HG03520 (cell line): ENCODE measurements at regions not wholly inside any gene's neighbourhood (a gene's known extent, or its start where the extent isn't known, plus 50 kb on each side); places are given as distances from the start of the nearest gene placed in this dataset.

Source experiments
- ATAC-seq: cut with Tn5 transposase; IDR thresholded peaks from one replicate; pipeline ENCODE4 v1.9.1; 2021; ENCODE audit warnings: mild to moderate bottlenecking, moderate library complexity; ENCODE audit not compliant: unreplicated experiment

- no peak for ATAC-seq
Observed at GRCh38 chr1:165075725-165076370, 280.7 kb downstream of the LMX1A start.

GRCh38 chr1:165073185-165074007 is 283.1 kb downstream of the LMX1A start:
- ATAC-seq, result peak; percentile 69

GRCh38 chr1:165070675-165071074 is 285.8 kb downstream of the LMX1A start:
- ATAC-seq, result no peak

- ATAC-seq, result no peak
Observed at GRCh38 chr1:165069829-165070228, 286.7 kb downstream of the LMX1A start.

- no peak for ATAC-seq
Observed at GRCh38 chr1:165068741-165069140, 287.8 kb downstream of the LMX1A start.

- ATAC-seq, result no peak
Observed at GRCh38 chr1:165067829-165068228, 288.7 kb downstream of the LMX1A start.

- no peak for ATAC-seq
Observed at GRCh38 chr1:165063181-165063965, 293.1 kb downstream of the LMX1A start.

GRCh38 chr1:165062346-165062745 is 294.2 kb downstream of the LMX1A start:
- ATAC-seq, result no peak

GRCh38 chr1:165060285-165060793 is 296.2 kb downstream of the LMX1A start:
- no peak for ATAC-seq

GRCh38 chr1:165057956-165058355 is 298.6 kb downstream of the LMX1A start:
- no peak for ATAC-seq

GRCh38 chr1:165056914-165057313 is 299.6 kb downstream of the LMX1A start:
- ATAC-seq, result no peak

GRCh38 chr1:165055581-165055980 is 300.9 kb downstream of the LMX1A start:
- no peak for ATAC-seq

- no peak for ATAC-seq
Observed at GRCh38 chr1:165054627-165055026, 301.9 kb downstream of the LMX1A start.

- ATAC-seq, result no peak
Observed at GRCh38 chr1:165053351-165053750, 303.2 kb downstream of the LMX1A start.

- no peak for ATAC-seq
Observed at GRCh38 chr1:165052936-165053335, 303.6 kb downstream of the LMX1A start.

- no peak for ATAC-seq
Observed at GRCh38 chr1:165052431-165052830, 304.1 kb downstream of the LMX1A start.

- ATAC-seq, result no peak
Observed at GRCh38 chr1:165050246-165050645, 306.3 kb downstream of the LMX1A start.

GRCh38 chr1:165047994-165048393 is 308.5 kb downstream of the LMX1A start:
- ATAC-seq, result no peak

GRCh38 chr1:165045902-165046301 is 310.6 kb downstream of the LMX1A start:
- ATAC-seq, result no peak

- no peak for ATAC-seq
Observed at GRCh38 chr1:165040641-165041040, 315.9 kb downstream of the LMX1A start.

GRCh38 chr1:165039996-165040395 is 316.5 kb downstream of the LMX1A start:
- ATAC-seq, result no peak
